ENCODE measurements at regions not wholly inside any gene's neighbourhood (a gene's known extent, or its start where the extent isn't known, plus 50 kb on each side); places are given as distances from the start of the nearest gene placed in this dataset.

- DNase-seq (ENCODE audit: low spot score) (peak; percentile 21), ATAC-seq (ENCODE audit: low read depth) (no peak)
- no peak for TF ChIP-seq CTCF (IDR thresholded peaks at IDR 0.05; ENCODE audit: poor library complexity, severe bottlenecking)
- Histone ChIP-seq H3K27me3 (ENCODE audit: insufficient read depth, poor library complexity, severe bottlenecking) (peaks cover 11% of the 10 kb centered on the region), H3K27ac (ENCODE audit: poor library complexity, severe bottlenecking) (no peak overlapping the region), H3K36me3 (ENCODE audit: low read depth) (no peaks in the 10 kb centered on the region), H3K4me3 (ENCODE audit: severe bottlenecking) (no peak overlapping the region), H3K9me3 (ENCODE audit: severe bottlenecking) (peaks cover 2% of the 10 kb centered on the region), H3K4me1 (ENCODE audit: insufficient read depth, poor library complexity, severe bottlenecking) (no peaks in the 10 kb centered on the region)
These were observed 263.9 kb upstream of the IGF1R start for GRCh38 chr15:98384328-98385029.

GRCh38 chr15:98385752-98386381 is 262.5 kb upstream of the IGF1R start:
- Histone ChIP-seq H3K36me3 (ENCODE audit: low read depth) (no peaks in the 10 kb centered on the region), H3K4me1 (ENCODE audit: insufficient read depth, poor library complexity, severe bottlenecking) (no peaks in the 10 kb centered on the region), H3K27me3 (ENCODE audit: insufficient read depth, poor library complexity, severe bottlenecking) (peaks cover 11% of the 10 kb centered on the region), H3K27ac (ENCODE audit: poor library complexity, severe bottlenecking) (no peak overlapping the region), H3K4me3 (ENCODE audit: severe bottlenecking) (no peak overlapping the region), H3K9me3 (ENCODE audit: severe bottlenecking) (peaks cover 2% of the 10 kb centered on the region)
- TF ChIP-seq CTCF (IDR thresholded peaks at IDR 0.05; ENCODE audit: poor library complexity, severe bottlenecking) = no peak
- no peak for ATAC-seq (ENCODE audit: low read depth)
- DNase-seq (ENCODE audit: low spot score) = peak; percentile 19

GRCh38 chr15:98386561-98386960 is 261.8 kb upstream of the IGF1R start:
- H3K27me3 ChIP-seq (ENCODE audit: insufficient read depth, poor library complexity, severe bottlenecking) = peaks cover 11% of the 10 kb centered on the region
- no peaks in the 10 kb centered on the region for H3K36me3 ChIP-seq (ENCODE audit: low read depth)
- no peak overlapping the region for H3K27ac ChIP-seq (ENCODE audit: poor library complexity, severe bottlenecking)
- ATAC-seq (ENCODE audit: low read depth) = no peak
- H3K4me1 ChIP-seq (ENCODE audit: insufficient read depth, poor library complexity, severe bottlenecking) = no peaks in the 10 kb centered on the region
- DNase-seq (ENCODE audit: low spot score) = peak; percentile 38
- H3K9me3 ChIP-seq (ENCODE audit: severe bottlenecking) = peaks cover 2% of the 10 kb centered on the region
- no peak overlapping the region for H3K4me3 ChIP-seq (ENCODE audit: severe bottlenecking)
- TF ChIP-seq CTCF (IDR thresholded peaks at IDR 0.05; ENCODE audit: poor library complexity, severe bottlenecking) = no peak

- Histone ChIP-seq H3K36me3 (ENCODE audit: low read depth) (no peaks in the 10 kb centered on the region), H3K4me1 (ENCODE audit: insufficient read depth, poor library complexity, severe bottlenecking) (no peaks in the 10 kb centered on the region), H3K27ac (ENCODE audit: poor library complexity, severe bottlenecking) (no peak overlapping the region), H3K27me3 (ENCODE audit: insufficient read depth, poor library complexity, severe bottlenecking) (peaks cover 11% of the 10 kb centered on the region), H3K9me3 (ENCODE audit: severe bottlenecking) (peaks cover 2% of the 10 kb centered on the region), H3K4me3 (ENCODE audit: severe bottlenecking) (no peak overlapping the region)
- DNase-seq (ENCODE audit: low spot score) (peak; percentile 5), ATAC-seq (ENCODE audit: low read depth) (no peak)
- TF ChIP-seq CTCF (IDR thresholded peaks at IDR 0.05; ENCODE audit: poor library complexity, severe bottlenecking) = no peak
These were observed 260.5 kb upstream of the IGF1R start for GRCh38 chr15:98387866-98388265.
